Psoas muscle (tissue), 7 donors: ENCODE measurements at regions not wholly inside any gene's neighbourhood (a gene's known extent, or its start where the extent isn't known, plus 50 kb on each side); places are given as distances from the start of the nearest gene placed in this dataset.

Source experiments
- ATAC-seq, 4 donors: fragments of 200-7000 bp; cut with Tn5 transposase; one replicate each; pipeline ENCODE4 v1.9.1; 2020; ENCODE audit warnings: moderate library complexity in 3 of 4, mild to moderate bottlenecking in 2 of 4
- DNase-seq, 2 donors: peaks; one replicate each; pipeline ENCODE4 v3.0.0-alpha.2; 2020
- H3K27ac ChIP-seq: fragments of 200-600 bp; one replicate; pipeline ENCODE4 v1.8.0; 2022
- H3K27me3 ChIP-seq, 3 donors: fragments of 200-600 bp in 1 of 3; one replicate each; pipeline versions ENCODE4 v1.6.1 to v1.8.0; 2013 to 2022; ENCODE audit warnings: low read length in 2 of 3, mild to moderate bottlenecking in 2 of 3, moderate library complexity in 1 of 3; ENCODE audit not compliant: insufficient read depth in 3 of 3
- H3K36me3 ChIP-seq, 2 donors: fragments of 200-600 bp in 1 of 2; one replicate each; pipeline versions ENCODE4 v1.6.1 to v1.8.0; 2013 to 2022; ENCODE audit warnings: low read depth in 1 of 2, mild to moderate bottlenecking in 1 of 2, moderate library complexity in 1 of 2; ENCODE audit not compliant: insufficient read depth in 1 of 2
- H3K4me1 ChIP-seq: fragments of 200-600 bp; one replicate; pipeline ENCODE4 v1.8.0; 2022
- H3K4me3 ChIP-seq: fragments of 200-600 bp; one replicate; pipeline ENCODE4 v1.8.0; 2022; ENCODE audit warnings: mild to moderate bottlenecking
- H3K9me3 ChIP-seq: fragments of 200-600 bp; one replicate; pipeline ENCODE4 v1.8.0; 2022
- CTCF ChIP-seq: fragments of 200-600 bp; IDR thresholded peaks from one replicate; pipeline ENCODE4 v1.8.0; 2022; ENCODE audit warnings: antibody characterized with exemption
- WGBS, 3 donors: extraction: QIAGEN DNeasy Blood & Tissue Kit; methylation state at CpG; one replicate each; pipeline versions ENCODE4 v1.1.6 to v1.1.7; 2013; 5-methylcytosine and 5-hydroxymethylcytosine counted together
- intact Hi-C, 2 donors: fragments of 100-400 bp; cut with DNase I; formaldehyde crosslinking; loops; one replicate each; pipeline versions ENCODE4 v1.11.0 to v1.14.2; 2022
- donor health status: healthy with polysubstance abuse.
- donor health status: DM: no; HTN: no; CAD: no; lungs with moderate emphysema.
- donor health status: Bipolar disorder and iron deficiency.
- donor health status: healthy.
- donor health status: DM: yes; HTN: yes; CAD: no.
- donor health status: DM: no; HTN: no; CAD: no.
- donor health status: DM: yes; HTN: yes; CAD: no.

- no peak for DNase-seq
These were observed 386.1 kb upstream of the COBL start for GRCh38 chr7:51702673-51703072.

GRCh38 chr7:51701935-51702334 lies 385.3 kb upstream of the COBL start:
- H3K4me3 ChIP-seq = no peak overlapping the region
- intact Hi-C loops = no loop called here
- H3K27me3 ChIP-seq = no peaks in the 10 kb centered on the region
- WGBS, 3 donors = 79 to 88% (median 88%) methylated on average over 2 of the region's 2 CpGs
- no peak for ATAC-seq
- H3K36me3 ChIP-seq = no peaks in the 10 kb centered on the region
- DNase-seq = no peak
- H3K4me1 ChIP-seq = no peaks in the 10 kb centered on the region
- H3K27ac ChIP-seq = no peak overlapping the region
- TF ChIP-seq CTCF = no peak
- H3K9me3 ChIP-seq = peaks cover 9% of the 10 kb centered on the region

More at GRCh38 chr7:51702673-51703072, 386.1 kb upstream of the COBL start:
- no peak overlapping the region for H3K27ac ChIP-seq
- 80 to 93% (median 86%) methylated on average over 3 of the region's 3 CpGs for WGBS, 3 donors
- no peak for TF ChIP-seq CTCF
- no peaks in the 10 kb centered on the region for H3K4me1 ChIP-seq
- intact Hi-C loops = no loop called here
- H3K36me3 ChIP-seq = no peaks in the 10 kb centered on the region
- no peak for ATAC-seq
- H3K27me3 ChIP-seq = no peaks in the 10 kb centered on the region
- H3K9me3 ChIP-seq = peaks cover 9% of the 10 kb centered on the region
- H3K4me3 ChIP-seq = no peak overlapping the region

GRCh38 chr7:51700593-51701215 lies 384.1 kb upstream of the COBL start:
- H3K27me3 ChIP-seq = no peaks in the 10 kb centered on the region
- H3K36me3 ChIP-seq = no peaks in the 10 kb centered on the region
- no peak overlapping the region for H3K4me3 ChIP-seq
- peaks cover 9% of the 10 kb centered on the region for H3K9me3 ChIP-seq
- intact Hi-C loops = no loop called here
- ATAC-seq (no peak), DNase-seq (no peak)
- 48 to 53% (median 53%) methylated on average over 3 of the region's 3 CpGs for WGBS, 3 donors
- no peaks in the 10 kb centered on the region for H3K4me1 ChIP-seq
- H3K27ac ChIP-seq = no peak overlapping the region
- TF ChIP-seq CTCF = no peak

- Histone ChIP-seq H3K4me1 (no peaks in the 10 kb centered on the region), H3K4me3 (no peak overlapping the region), H3K36me3 (no peaks in the 10 kb centered on the region), H3K27ac (no peak overlapping the region), H3K9me3 (no peaks in the 10 kb centered on the region), H3K27me3 (no peaks in the 10 kb centered on the region)
- no peak for ATAC-seq
- DNase-seq = no peak
- intact Hi-C loops = no loop called here
- WGBS, 3 donors = 75 to 81% (median 81%) methylated on average over 5 of the region's 5 CpGs
- TF ChIP-seq CTCF = no peak
These were observed 376.6 kb upstream of the COBL start for GRCh38 chr7:51693258-51693657.

- WGBS, 3 donors = 83 to 89% (median 85%) methylated on average over 3 of the region's 3 CpGs
- TF ChIP-seq CTCF = no peak
- intact Hi-C loops = no loop called here
These were observed 372.9 kb upstream of the COBL start for GRCh38 chr7:51689547-51689946.

More at GRCh38 chr7:51689547-51689946, 372.9 kb upstream of the COBL start:
- no peak for ATAC-seq
- Histone ChIP-seq H3K36me3 (no peaks in the 10 kb centered on the region), H3K9me3 (no peaks in the 10 kb centered on the region), H3K4me3 (no peak overlapping the region), H3K27ac (no peak overlapping the region), H3K27me3 (no peaks in the 10 kb centered on the region), H3K4me1 (no peaks in the 10 kb centered on the region)
- DNase-seq = no peak
